Keratinocyte (primary cell): ENCODE measurements at regions not wholly inside any gene's neighbourhood (a gene's known extent, or its start where the extent isn't known, plus 50 kb on each side); places are given as distances from the start of the nearest gene placed in this dataset.

Experiments used
- EZH2 ChIP-seq: IDR thresholded peaks from one replicate; pipeline ENCODE4 v1.6.1; 2012; ENCODE audit warnings: inconsistent platforms, mild to moderate bottlenecking, low read length, moderate library complexity
- TF ChIP-seq, protein P1 (sequence below), 3 experiments: IDR thresholded peaks in 1 of 3; conservative IDR thresholded peaks in 1 of 3; optimal IDR thresholded peaks in 1 of 3; 2 replicates in 2 of 3; 3 replicates in 1 of 3; pipeline versions ENCODE3 to v1.5.1; 2011; ENCODE audit warnings: low read length in 3 of 3, mild to moderate bottlenecking in 3 of 3, moderate library complexity in 2 of 3, control low read depth in 1 of 3, inconsistent platforms in 1 of 3; ENCODE audit not compliant: insufficient read depth in 2 of 3; ENCODE audit errors: extremely low read depth in 1 of 3

DNA sequence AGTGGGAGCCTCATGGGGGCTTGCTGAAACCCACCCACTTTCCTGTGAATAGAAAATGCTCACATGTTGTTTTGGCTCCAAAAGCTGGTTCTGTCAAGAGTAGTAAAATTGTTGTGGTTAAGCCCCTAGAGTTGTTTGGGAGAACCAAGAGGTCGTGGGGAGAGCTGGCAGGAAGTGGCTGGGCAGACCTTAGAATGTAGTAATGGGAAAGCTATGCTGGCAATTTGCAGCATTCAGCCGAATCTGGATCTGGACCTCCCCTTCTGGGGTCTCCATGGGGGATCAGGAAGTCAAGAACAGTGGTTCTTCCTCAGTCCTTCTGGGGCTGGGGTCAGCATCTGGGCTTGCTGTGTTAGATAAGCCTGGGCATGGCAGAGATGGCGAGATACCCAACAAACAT lies 150.6 kb upstream of the TBX3 start:
- TF ChIP-seq, protein P1, sequence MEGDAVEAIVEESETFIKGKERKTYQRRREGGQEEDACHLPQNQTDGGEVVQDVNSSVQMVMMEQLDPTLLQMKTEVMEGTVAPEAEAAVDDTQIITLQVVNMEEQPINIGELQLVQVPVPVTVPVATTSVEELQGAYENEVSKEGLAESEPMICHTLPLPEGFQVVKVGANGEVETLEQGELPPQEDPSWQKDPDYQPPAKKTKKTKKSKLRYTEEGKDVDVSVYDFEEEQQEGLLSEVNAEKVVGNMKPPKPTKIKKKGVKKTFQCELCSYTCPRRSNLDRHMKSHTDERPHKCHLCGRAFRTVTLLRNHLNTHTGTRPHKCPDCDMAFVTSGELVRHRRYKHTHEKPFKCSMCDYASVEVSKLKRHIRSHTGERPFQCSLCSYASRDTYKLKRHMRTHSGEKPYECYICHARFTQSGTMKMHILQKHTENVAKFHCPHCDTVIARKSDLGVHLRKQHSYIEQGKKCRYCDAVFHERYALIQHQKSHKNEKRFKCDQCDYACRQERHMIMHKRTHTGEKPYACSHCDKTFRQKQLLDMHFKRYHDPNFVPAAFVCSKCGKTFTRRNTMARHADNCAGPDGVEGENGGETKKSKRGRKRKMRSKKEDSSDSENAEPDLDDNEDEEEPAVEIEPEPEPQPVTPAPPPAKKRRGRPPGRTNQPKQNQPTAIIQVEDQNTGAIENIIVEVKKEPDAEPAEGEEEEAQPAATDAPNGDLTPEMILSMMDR (optimal IDR thresholded peaks at IDR 0.05 in 1 of 3, IDR thresholded peaks at IDR 0.05 in 1 of 3, conservative IDR thresholded peaks at IDR 0.05 in 1 of 3; ENCODE audit: extremely low read depth in 1 of 3, insufficient read depth in 2 of 3, low read length in 3 of 3), result no peak
- no peak for TF ChIP-seq EZH2
